ENCODE measurements at regions not wholly inside any gene's neighbourhood (a gene's known extent, or its start where the extent isn't known, plus 50 kb on each side); places are given as distances from the start of the nearest gene placed in this dataset.

DNA sequence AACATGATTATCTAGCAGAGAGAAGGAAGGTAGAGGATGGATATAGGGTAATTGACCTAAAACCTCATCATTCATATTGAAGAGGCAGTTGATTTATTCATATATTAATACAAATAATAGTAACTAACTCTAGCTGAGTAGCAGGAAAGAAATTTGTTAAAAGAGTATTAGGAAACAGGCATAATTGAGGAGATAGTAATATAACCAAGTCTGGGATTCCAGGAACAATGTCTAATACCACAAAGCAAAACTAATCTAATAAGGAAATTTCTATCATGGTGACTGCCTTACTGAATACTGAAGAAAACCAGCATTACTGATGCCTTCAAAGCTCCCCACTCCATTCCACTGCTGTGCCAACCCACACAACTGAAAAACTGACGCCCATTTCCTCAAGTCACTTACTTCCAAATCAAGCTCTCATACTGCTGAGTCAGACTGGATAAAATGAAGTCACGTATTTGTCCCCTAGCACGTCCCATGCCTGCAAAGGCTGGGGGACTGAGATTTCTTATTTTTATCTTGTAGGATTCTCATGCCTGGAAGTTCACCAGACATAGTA is 153.9 kb downstream of the SMC2 start:
- Histone ChIP-seq H2BK15ac (ENCODE audit: low read depth, poor library complexity, severe bottlenecking) (no peak overlapping the region), H2AK5ac (ENCODE audit: low read length, severe bottlenecking) (no peak overlapping the region)
- 67% methylated on average over 3 of the region's 3 CpGs for WGBS

DNA sequence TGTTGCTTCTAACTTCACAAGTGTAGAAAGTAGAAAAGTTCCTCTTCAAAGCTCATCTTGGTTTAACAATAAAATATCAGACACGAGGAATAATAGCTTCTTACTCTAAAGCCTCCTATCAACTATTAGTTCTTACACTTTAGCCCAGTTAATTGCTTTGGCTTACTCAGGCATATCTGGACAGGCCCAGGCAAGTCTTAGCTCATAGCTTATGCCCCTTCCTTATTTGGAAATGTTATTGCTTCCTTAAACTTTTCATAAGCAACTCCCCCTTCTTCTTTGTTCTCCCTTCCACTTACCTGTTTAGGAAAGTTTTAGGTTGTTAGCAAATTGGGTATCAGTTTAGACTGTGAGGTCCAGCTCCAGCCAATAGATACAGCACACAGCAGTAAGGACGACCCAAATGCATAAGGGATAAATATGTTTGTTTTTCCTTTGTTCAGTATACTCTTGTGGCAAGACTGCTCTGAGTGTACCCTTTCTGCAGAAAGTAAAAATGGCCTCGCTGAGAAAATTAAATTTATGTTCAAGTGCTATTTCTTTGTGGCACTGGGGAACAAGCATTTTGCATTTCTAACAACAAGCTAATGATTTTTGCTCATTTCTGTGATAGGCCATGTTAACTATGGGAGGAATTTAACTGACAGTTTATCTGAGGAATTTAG is 162.1 kb downstream of the SMC2 start:
- Histone ChIP-seq H3K79me1 (replicated peaks; ENCODE audit: low read length, poor library complexity, severe bottlenecking) (no peaks in the 10 kb centered on the region), H3K4me3 (ENCODE audit: insufficient read depth in 1 of 2, low read depth in 1 of 2, low read length in 2 of 2) (no peak overlapping the region), H2BK120ac (ENCODE audit: low read depth, low read length) (no peak overlapping the region), H3K36me3 (ENCODE audit: control insufficient read depth in 1 of 2, insufficient read depth in 2 of 2, low read depth in 1 of 2, low read length in 2 of 2) (no peaks in the 10 kb centered on the region), H3K23ac (ENCODE audit: low read length in 2 of 2) (no peak overlapping the region), H2BK15ac (ENCODE audit: low read depth, poor library complexity, severe bottlenecking) (no peak overlapping the region), H3K9ac (ENCODE audit: low read length) (peak overlapping the region; percentile 45), H2BK12ac (ENCODE audit: low read length in 2 of 2) (no peak overlapping the region), H3K18ac (ENCODE audit: low read depth in 1 of 2, low read length in 2 of 2) (no peak overlapping the region), H3K4me1 (ENCODE audit: control insufficient read depth, insufficient read depth, low read depth, low read length) (no peaks in the 10 kb centered on the region), H3K27me3 (ENCODE audit: control insufficient read depth in 1 of 2, insufficient read depth in 1 of 2, low read length in 2 of 2) (no peaks in the 10 kb centered on the region), H3K27ac (ENCODE audit: low read length, poor library complexity, severe bottlenecking) (no peak overlapping the region), H4K8ac (ENCODE audit: low read length) (no peak overlapping the region), H3K4me2 (ENCODE audit: low read length, poor library complexity, severe bottlenecking) (no peak overlapping the region), H3K9me3 (ENCODE audit: control insufficient read depth, low read length) (peaks cover 8% of the 10 kb centered on the region), H3K14ac (ENCODE audit: low read length in 2 of 2) (no peak overlapping the region), H2AK5ac (ENCODE audit: low read length, severe bottlenecking) (no peak overlapping the region), H2BK5ac (ENCODE audit: low read depth, low read length, poor library complexity, severe bottlenecking) (no peak overlapping the region), H2AFZ (ENCODE audit: low read depth, low read length) (no peak overlapping the region), H4K91ac (ENCODE audit: low read length) (no peak overlapping the region), H3K4ac (ENCODE audit: low read depth in 1 of 2, low read length in 2 of 2) (no peak overlapping the region)
- DNase-seq, result no peak
- WGBS, result 49% methylated on average over 3 of the region's 3 CpGs

More for the DNA sequence above, 153.9 kb downstream of the SMC2 start:
- Histone ChIP-seq H3K14ac (ENCODE audit: low read length in 2 of 2) (no peak overlapping the region), H2BK5ac (ENCODE audit: low read depth, low read length, poor library complexity, severe bottlenecking) (no peak overlapping the region), H2BK120ac (ENCODE audit: low read depth, low read length) (no peak overlapping the region), H3K23ac (ENCODE audit: low read length in 2 of 2) (no peak overlapping the region), H3K27ac (ENCODE audit: low read length, poor library complexity, severe bottlenecking) (no peak overlapping the region), H3K4me3 (ENCODE audit: insufficient read depth in 1 of 2, low read depth in 1 of 2, low read length in 2 of 2) (no peak overlapping the region), H3K36me3 (ENCODE audit: control insufficient read depth in 1 of 2, insufficient read depth in 2 of 2, low read depth in 1 of 2, low read length in 2 of 2) (no peaks in the 10 kb centered on the region), H3K4ac (ENCODE audit: low read depth in 1 of 2, low read length in 2 of 2) (no peak overlapping the region), H4K8ac (ENCODE audit: low read length) (no peak overlapping the region), H3K9ac (ENCODE audit: low read length) (no peak overlapping the region), H4K91ac (ENCODE audit: low read length) (no peak overlapping the region), H3K79me1 (replicated peaks; ENCODE audit: low read length, poor library complexity, severe bottlenecking) (no peaks in the 10 kb centered on the region), H3K4me2 (ENCODE audit: low read length, poor library complexity, severe bottlenecking) (no peak overlapping the region), H3K9me3 (ENCODE audit: control insufficient read depth, low read length) (peaks cover 4% of the 10 kb centered on the region), H3K27me3 (ENCODE audit: control insufficient read depth in 1 of 2, insufficient read depth in 1 of 2, low read length in 2 of 2) (no peaks in the 10 kb centered on the region), H2BK12ac (ENCODE audit: low read length in 2 of 2) (no peak overlapping the region), H3K18ac (ENCODE audit: low read depth in 1 of 2, low read length in 2 of 2) (no peak overlapping the region), H2AFZ (ENCODE audit: low read depth, low read length) (no peak overlapping the region), H3K4me1 (ENCODE audit: control insufficient read depth, insufficient read depth, low read depth, low read length) (no peaks in the 10 kb centered on the region)
- DNase-seq, result no peak

DNA sequence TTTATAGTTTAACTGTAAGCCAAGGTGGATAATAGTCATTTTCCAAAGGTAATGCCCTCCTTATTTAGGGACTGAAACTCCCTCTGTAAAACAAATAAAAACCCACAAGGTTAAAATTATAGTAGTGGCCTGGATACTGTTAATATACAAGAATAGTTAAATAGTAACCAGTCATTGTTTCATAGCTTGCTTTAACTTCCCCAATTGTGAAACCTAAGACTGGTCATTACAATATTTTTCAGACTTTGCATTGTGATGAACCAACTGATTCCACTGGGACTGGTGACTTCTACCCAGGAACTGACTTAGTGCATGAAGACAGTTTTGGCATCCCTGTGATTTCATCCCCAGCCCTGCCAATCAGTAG is 162.6 kb downstream of the SMC2 start:
- Histone ChIP-seq H4K8ac (ENCODE audit: low read length) (no peak overlapping the region), H2BK120ac (ENCODE audit: low read depth, low read length) (no peak overlapping the region), H3K9me3 (ENCODE audit: control insufficient read depth, low read length) (peaks cover 8% of the 10 kb centered on the region), H3K14ac (ENCODE audit: low read length in 2 of 2) (no peak overlapping the region), H3K27me3 (ENCODE audit: control insufficient read depth in 1 of 2, insufficient read depth in 1 of 2, low read length in 2 of 2) (no peaks in the 10 kb centered on the region), H3K18ac (ENCODE audit: low read depth in 1 of 2, low read length in 2 of 2) (no peak overlapping the region), H4K91ac (ENCODE audit: low read length) (no peak overlapping the region), H3K27ac (ENCODE audit: low read length, poor library complexity, severe bottlenecking) (no peak overlapping the region), H2BK12ac (ENCODE audit: low read length in 2 of 2) (no peak overlapping the region), H3K36me3 (ENCODE audit: control insufficient read depth in 1 of 2, insufficient read depth in 2 of 2, low read depth in 1 of 2, low read length in 2 of 2) (no peaks in the 10 kb centered on the region), H3K4ac (ENCODE audit: low read depth in 1 of 2, low read length in 2 of 2) (no peak overlapping the region), H3K4me2 (ENCODE audit: low read length, poor library complexity, severe bottlenecking) (no peak overlapping the region), H3K23ac (ENCODE audit: low read length in 2 of 2) (no peak overlapping the region), H2BK5ac (ENCODE audit: low read depth, low read length, poor library complexity, severe bottlenecking) (no peak overlapping the region), H3K4me3 (ENCODE audit: insufficient read depth in 1 of 2, low read depth in 1 of 2, low read length in 2 of 2) (no peak overlapping the region), H3K9ac (ENCODE audit: low read length) (peak overlapping the region; percentile 33), H3K4me1 (ENCODE audit: control insufficient read depth, insufficient read depth, low read depth, low read length) (no peaks in the 10 kb centered on the region), H2AFZ (ENCODE audit: low read depth, low read length) (no peak overlapping the region), H2BK15ac (ENCODE audit: low read depth, poor library complexity, severe bottlenecking) (no peak overlapping the region), H2AK5ac (ENCODE audit: low read length, severe bottlenecking) (no peak overlapping the region), H3K79me1 (replicated peaks; ENCODE audit: low read length, poor library complexity, severe bottlenecking) (no peaks in the 10 kb centered on the region)
- no peak for DNase-seq

DNA sequence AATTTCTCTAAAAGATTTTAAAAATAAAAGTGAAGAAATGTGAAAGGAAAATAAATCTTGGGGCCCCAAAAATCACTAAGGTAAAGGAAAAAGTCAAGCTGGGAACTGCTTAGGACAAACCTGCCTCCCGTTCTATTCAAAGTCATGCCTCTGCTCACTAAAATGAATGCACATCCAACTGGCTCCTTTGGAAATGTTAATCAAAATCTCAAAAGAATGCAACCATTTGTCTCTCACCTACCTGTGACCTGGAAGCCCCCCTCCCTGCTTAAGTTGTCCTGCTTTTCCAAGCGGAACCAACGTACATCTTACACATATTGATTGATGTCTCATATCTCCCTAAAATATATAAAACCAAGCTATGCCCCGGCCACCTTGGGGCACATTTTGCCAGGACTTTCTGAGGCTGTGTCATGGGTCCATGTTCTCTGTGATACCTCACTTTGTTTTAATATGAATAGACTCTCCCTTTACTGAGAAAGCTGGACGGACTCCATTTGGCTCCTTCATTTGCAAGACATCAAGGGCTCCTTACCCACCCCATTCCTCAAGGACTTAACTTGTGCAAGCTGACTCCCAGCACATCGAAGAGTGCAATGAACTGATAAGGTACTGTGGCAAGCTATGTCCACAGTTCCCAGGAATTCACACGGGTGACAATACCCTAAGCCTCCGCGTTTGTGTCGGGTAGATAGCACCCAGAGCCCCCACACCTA is 164.3 kb downstream of the SMC2 start:
- DNase-seq, result no peak
- H3K14ac ChIP-seq (ENCODE audit: low read length in 2 of 2), result no peak overlapping the region
- no peak overlapping the region for H3K23ac ChIP-seq (ENCODE audit: low read length in 2 of 2)
- no peak overlapping the region for H2BK12ac ChIP-seq (ENCODE audit: low read length in 2 of 2)
- H2AFZ ChIP-seq (ENCODE audit: low read depth, low read length), result no peak overlapping the region
- H4K8ac ChIP-seq (ENCODE audit: low read length), result no peak overlapping the region
- H3K18ac ChIP-seq (ENCODE audit: low read depth in 1 of 2, low read length in 2 of 2), result no peak overlapping the region
- no peak overlapping the region for H3K4me3 ChIP-seq (ENCODE audit: insufficient read depth in 1 of 2, low read depth in 1 of 2, low read length in 2 of 2)
- peak overlapping the region; percentile 8 for H3K9ac ChIP-seq (ENCODE audit: low read length)
- no peak overlapping the region for H2AK5ac ChIP-seq (ENCODE audit: low read length, severe bottlenecking)
- no peaks in the 10 kb centered on the region for H3K27me3 ChIP-seq (ENCODE audit: control insufficient read depth in 1 of 2, insufficient read depth in 1 of 2, low read length in 2 of 2)
- H2BK5ac ChIP-seq (ENCODE audit: low read depth, low read length, poor library complexity, severe bottlenecking), result no peak overlapping the region
- H3K4me2 ChIP-seq (ENCODE audit: low read length, poor library complexity, severe bottlenecking), result no peak overlapping the region
- H2BK120ac ChIP-seq (ENCODE audit: low read depth, low read length), result no peak overlapping the region
- WGBS, result 16% methylated on average over 10 of the region's 10 CpGs
- H3K27ac ChIP-seq (ENCODE audit: low read length, poor library complexity, severe bottlenecking), result no peak overlapping the region
- no peaks in the 10 kb centered on the region for H3K4me1 ChIP-seq (ENCODE audit: control insufficient read depth, insufficient read depth, low read depth, low read length)
- no peaks in the 10 kb centered on the region for H3K36me3 ChIP-seq (ENCODE audit: control insufficient read depth in 1 of 2, insufficient read depth in 2 of 2, low read depth in 1 of 2, low read length in 2 of 2)
- H3K79me1 ChIP-seq (replicated peaks; ENCODE audit: low read length, poor library complexity, severe bottlenecking), result no peaks in the 10 kb centered on the region
- no peak overlapping the region for H2BK15ac ChIP-seq (ENCODE audit: low read depth, poor library complexity, severe bottlenecking)
- no peaks in the 10 kb centered on the region for H3K9me3 ChIP-seq (ENCODE audit: control insufficient read depth, low read length)
- no peak overlapping the region for H4K91ac ChIP-seq (ENCODE audit: low read length)
- no peak overlapping the region for H3K4ac ChIP-seq (ENCODE audit: low read depth in 1 of 2, low read length in 2 of 2)
